Ishikawa (cell line): ENCODE measurements at regions not wholly inside any gene's neighbourhood (a gene's known extent, or its start where the extent isn't known, plus 50 kb on each side); places are given as distances from the start of the nearest gene placed in this dataset.

Experiments used
- CEBPB ChIP-seq: IDR thresholded peaks from 2 replicates; pipeline ENCODE4 v1.6.1; 2012
- CREB1 ChIP-seq: IDR thresholded peaks from 2 replicates; pipeline ENCODE4 v1.6.1; 2012; ENCODE audit warnings: low read depth
- EGR1 ChIP-seq: IDR thresholded peaks from 2 replicates; pipeline ENCODE4 v1.6.1; 2012
- EP300 ChIP-seq: IDR thresholded peaks from 2 replicates; pipeline ENCODE4 v1.6.1; 2012; ENCODE audit warnings: borderline replicate concordance
- FOXM1 ChIP-seq: IDR thresholded peaks from 2 replicates; pipeline ENCODE4 v1.6.1; 2012; ENCODE audit warnings: low read depth, borderline replicate concordance
- RAD21 ChIP-seq: IDR thresholded peaks from 2 replicates; pipeline ENCODE4 v1.6.1; 2012; ENCODE audit warnings: low read depth
- TAF1 ChIP-seq: IDR thresholded peaks from 2 replicates; pipeline ENCODE4 v1.6.1; 2012; ENCODE audit warnings: low read depth, mild to moderate bottlenecking
- TCF12 ChIP-seq: IDR thresholded peaks from 2 replicates; pipeline ENCODE4 v1.6.1; 2012; ENCODE audit warnings: low read depth
- TEAD4 ChIP-seq: IDR thresholded peaks from 2 replicates; pipeline ENCODE4 v1.6.1; 2012
- YY1 ChIP-seq: IDR thresholded peaks from 2 replicates; pipeline ENCODE4 v1.6.1; 2012; ENCODE audit warnings: low read depth
- TF ChIP-seq, protein P1 (sequence below): IDR thresholded peaks from 2 replicates; pipeline ENCODE4 v1.6.1; 2012
- TF ChIP-seq, protein P2 (sequence below): IDR thresholded peaks from 2 replicates; pipeline ENCODE4 v1.6.1; 2012; ENCODE audit warnings: low read depth, mild to moderate bottlenecking

DNA sequence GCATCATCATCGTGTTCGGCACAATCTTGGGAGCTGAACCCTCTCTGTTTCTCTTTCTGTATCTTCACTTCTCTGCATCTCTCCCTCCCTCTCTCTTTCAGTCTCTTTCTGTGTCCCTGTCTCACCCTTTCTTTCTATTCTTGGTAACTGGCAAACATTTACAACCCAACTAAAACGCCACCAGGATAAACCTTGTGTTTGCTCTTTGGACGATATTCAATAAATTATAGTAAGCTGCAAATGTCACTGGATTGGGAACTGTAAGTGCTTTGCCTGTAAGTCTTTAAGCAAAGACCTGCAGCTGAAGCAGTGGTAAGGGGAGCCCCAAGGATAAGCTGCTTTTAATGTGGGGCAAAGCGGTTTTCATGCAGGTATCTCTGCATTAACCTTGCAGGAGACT, 558.0 kb upstream of the MKI67 start:
- TF ChIP-seq EP300 (no peak), CREB1 (no peak), YY1 (no peak), TCF12 (no peak), TAF1 (no peak), TEAD4 (no peak), RAD21 (no peak), EGR1 (no peak), CEBPB (no peak), FOXM1 (no peak)
- TF ChIP-seq, protein P1, sequence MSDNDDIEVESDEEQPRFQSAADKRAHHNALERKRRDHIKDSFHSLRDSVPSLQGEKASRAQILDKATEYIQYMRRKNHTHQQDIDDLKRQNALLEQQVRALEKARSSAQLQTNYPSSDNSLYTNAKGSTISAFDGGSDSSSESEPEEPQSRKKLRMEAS, result no peak
- TF ChIP-seq, protein P2, sequence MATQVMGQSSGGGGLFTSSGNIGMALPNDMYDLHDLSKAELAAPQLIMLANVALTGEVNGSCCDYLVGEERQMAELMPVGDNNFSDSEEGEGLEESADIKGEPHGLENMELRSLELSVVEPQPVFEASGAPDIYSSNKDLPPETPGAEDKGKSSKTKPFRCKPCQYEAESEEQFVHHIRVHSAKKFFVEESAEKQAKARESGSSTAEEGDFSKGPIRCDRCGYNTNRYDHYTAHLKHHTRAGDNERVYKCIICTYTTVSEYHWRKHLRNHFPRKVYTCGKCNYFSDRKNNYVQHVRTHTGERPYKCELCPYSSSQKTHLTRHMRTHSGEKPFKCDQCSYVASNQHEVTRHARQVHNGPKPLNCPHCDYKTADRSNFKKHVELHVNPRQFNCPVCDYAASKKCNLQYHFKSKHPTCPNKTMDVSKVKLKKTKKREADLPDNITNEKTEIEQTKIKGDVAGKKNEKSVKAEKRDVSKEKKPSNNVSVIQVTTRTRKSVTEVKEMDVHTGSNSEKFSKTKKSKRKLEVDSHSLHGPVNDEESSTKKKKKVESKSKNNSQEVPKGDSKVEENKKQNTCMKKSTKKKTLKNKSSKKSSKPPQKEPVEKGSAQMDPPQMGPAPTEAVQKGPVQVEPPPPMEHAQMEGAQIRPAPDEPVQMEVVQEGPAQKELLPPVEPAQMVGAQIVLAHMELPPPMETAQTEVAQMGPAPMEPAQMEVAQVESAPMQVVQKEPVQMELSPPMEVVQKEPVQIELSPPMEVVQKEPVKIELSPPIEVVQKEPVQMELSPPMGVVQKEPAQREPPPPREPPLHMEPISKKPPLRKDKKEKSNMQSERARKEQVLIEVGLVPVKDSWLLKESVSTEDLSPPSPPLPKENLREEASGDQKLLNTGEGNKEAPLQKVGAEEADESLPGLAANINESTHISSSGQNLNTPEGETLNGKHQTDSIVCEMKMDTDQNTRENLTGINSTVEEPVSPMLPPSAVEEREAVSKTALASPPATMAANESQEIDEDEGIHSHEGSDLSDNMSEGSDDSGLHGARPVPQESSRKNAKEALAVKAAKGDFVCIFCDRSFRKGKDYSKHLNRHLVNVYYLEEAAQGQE, result no peak
